ENCODE measurements at regions not wholly inside any gene's neighbourhood (a gene's known extent, or its start where the extent isn't known, plus 50 kb on each side); places are given as distances from the start of the nearest gene placed in this dataset.
"Not testable (repeated sequence)": the region's sequence is repeated elsewhere in the genome, so short reads cannot be mapped to it uniquely, and the experiment has no call there.

- DNase-seq, result no peak
Measured at GRCh38 chr12:107826276-107826675, 51.8 kb downstream of the ASCL4 start.

DNA sequence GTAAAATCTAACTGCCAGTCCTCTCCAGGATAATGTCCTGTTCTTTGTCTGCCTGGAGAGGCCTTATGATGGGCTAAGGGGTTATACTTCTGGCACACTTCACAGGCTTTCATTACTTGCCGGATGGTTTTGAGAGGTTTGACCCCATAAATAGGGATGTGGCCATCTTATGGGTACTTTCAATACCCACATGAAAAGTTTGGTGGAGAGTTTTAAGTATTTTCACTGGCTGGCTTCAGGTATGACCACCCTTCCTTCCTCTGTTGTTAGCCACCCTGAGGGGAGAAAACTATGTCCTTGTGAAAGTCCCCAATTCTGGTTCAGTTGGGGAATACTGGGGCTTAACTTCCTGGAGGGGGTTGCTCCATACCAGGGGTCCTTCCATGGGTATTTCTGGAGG lies 54.8 kb downstream of the ASCL4 start:
- no peak for DNase-seq

- no peak for DNase-seq
Measured at GRCh38 chr12:107832441-107832840, 57.9 kb downstream of the ASCL4 start.

DNA sequence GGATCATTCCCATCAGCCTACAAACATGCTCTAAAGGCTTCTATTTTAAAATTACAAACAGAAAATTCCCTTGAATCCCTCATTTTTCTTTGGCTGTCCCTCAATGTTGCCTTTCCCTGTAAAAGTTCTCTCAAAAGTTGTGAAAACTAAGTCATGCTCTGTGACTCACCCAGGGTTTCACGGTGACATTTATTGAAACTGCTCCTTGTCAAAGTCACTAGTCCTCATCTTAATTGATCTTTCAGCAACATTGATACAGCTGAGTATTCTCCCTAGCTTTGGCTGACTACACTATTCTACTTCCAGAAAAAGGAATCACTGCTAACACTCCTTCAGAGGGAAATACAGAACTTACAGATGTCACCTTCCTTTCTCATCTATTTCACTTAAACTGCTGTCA lies 65.7 kb downstream of the ASCL4 start:
- no peak for DNase-seq

DNA sequence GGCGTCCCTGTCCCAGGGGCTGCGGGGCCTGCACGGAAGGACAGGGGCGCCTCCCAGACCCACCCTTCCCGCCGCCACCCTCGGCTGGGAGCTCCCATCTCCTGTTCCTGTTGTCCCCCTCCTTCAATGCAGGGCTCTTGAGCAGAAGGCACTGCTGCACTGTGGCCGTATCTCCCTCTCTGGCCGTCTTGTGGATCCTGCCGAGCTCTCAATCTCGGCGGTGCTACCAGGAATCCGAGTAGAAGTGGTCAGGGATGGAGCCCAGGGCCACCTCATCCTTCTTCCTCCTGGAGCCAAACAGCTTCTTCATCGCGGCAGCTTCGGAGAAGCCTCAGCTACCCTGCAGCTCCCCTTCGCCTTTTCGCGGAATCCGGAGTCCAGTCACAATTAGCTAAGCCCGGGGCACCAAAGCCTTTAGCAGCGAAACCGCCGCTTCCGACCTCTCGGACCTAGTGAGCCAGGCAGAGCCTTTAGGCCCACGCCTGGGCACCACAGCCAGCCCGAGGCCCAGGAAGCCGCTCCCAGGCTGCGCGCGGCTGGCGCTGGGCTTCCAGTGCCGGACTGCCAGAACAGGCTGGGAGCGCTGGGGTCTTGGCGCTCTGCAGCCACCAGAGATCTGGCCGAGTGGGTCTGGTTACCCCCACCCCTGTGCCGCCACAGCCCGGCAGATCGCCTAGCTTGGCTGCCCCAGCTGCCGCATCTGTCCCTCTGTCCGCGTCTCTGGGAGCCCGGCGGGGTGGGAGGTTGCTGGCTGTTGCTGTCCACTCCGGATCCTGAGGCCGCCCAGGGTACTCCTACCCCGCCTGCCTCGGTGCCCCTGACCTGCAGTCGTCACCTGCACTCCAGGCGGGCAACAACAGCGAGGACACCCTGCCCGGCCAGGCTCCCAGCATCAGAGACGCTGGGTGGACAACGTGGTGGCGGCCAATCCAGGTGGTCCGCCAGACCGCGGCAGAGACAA lies 69.1 kb downstream of the ASCL4 start:
- no peak for DNase-seq

- no peak for DNase-seq
Measured at GRCh38 chr12:107844312-107844921, 69.9 kb downstream of the ASCL4 start.

DNA sequence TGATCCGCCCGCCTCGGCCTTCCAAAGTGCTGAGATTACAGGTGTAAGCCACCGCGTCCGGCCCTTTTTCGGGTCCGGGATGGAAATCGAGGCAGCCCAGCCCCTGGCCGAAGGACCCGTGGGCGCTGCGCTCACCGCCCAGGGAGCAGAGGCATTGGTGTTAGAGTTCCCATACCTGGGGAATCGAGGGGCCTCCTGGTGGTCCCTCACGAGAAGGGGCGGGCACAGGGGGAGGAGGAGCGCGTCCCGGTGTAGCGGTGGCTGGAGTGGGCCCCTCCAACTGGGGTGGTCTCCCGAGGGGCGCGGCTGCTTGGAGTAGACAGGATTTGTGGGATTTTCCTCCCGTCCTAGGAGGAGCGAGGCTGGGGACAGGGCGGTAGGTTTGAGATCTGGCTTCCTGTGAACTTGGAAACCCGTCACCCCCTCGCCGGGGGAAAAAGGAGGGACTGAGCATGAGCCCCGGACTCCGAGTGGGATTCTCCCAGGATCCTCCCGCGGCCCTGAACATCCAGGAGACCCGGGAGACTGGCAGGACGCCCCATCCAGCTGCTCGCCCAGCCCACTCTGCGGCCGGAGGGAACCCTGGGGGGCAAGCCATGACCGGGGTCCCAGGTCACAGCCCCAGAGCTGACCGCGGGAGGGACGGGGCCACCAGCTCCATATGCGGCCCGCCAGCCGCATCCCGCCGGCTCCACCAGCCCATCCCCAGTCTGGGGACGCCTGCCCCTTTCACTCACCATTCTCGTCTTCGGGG lies 70.9 kb downstream of the ASCL4 start:
- DNase-seq, result no peak

GRCh38 chr12:107845980-107846659 lies 71.6 kb downstream of the ASCL4 start:
- DNase-seq, result no peak

DNA sequence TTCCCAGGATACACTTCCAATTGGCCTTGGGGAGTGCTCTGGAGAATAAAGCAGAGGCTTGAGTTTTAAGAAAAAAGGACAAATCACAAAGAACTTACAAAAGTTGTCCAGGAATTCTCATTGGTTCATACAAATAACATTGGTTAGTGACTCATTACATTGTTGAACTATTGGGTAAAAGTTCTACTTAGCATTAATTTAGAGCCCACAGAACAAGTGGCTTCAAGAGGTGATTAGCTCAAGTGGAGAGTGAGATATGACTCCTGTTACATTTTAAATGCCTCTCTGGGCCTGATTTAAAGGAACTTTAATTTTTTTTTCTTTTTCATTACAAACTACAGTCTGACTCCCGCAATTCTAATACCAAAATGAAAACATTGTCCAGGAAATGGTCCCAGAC lies 72.9 kb downstream of the ASCL4 start:
- DNase-seq, result no peak

GRCh38 chr12:107847830-107848229 lies 73.3 kb downstream of the ASCL4 start:
- no peak for DNase-seq

DNA sequence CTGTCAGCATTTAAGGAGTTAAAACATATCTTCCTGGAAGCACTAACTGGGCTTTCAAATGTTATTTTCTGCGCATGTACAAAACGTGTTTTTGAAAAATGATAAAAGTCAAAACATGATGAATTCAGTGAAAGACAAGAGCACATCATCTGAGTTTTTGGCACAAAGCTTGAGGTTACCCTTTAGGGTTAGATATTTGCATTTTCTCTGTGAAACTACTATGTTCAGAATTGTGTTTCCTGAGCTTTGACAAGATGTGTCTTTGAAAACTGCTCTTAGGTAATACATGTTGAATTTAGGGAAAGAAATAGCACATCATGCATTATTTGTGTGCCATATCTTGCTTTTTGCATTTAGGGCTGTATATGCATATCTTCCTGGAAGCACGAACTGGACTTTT lies 79.0 kb downstream of the ASCL4 start:
- no peak for DNase-seq

DNA sequence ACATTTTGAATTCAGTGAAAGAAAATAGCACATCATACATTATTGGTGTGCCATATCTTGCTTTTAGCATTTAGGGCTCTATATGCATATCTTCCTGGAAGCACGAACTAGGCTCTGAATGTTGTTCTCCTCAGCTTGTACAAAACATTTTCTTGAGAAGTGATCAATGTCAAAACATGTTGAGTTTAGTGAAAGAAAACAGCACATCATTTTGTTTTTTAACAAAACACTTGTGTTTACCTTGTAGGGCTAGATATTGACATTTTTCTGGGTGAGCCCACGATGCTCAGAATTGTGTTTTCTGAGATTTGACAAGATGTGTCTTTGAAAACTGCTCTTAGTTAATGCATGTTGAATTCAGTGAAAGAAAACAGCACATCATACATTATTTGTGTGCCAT lies 81.0 kb downstream of the ASCL4 start:
- DNase-seq, result no peak

GRCh38 chr12:107856096-107856495 lies 81.6 kb downstream of the ASCL4 start:
- no peak for DNase-seq

GRCh38 chr12:107857191-107857590 lies 82.7 kb downstream of the ASCL4 start:
- DNase-seq, result no peak

DNA sequence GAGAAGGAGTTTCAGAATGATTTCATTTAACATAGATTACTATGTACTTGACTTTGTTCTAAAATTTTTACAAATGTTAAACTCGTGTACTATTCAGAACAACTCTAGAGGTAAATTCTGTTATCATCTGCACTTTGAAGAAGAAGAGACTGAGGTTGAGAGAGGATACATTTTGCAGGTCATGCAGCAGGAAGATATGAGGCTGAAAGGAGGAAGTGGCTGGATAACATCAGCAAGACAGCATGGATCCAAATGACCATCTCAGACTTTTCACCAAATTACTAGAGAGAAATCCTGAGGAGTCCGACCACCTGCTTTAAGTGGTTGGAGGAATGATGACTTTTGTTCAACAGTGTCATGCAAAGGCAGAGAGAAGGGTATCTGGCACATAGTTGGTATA lies 84.9 kb downstream of the ASCL4 start:
- DNase-seq, result no peak

DNA sequence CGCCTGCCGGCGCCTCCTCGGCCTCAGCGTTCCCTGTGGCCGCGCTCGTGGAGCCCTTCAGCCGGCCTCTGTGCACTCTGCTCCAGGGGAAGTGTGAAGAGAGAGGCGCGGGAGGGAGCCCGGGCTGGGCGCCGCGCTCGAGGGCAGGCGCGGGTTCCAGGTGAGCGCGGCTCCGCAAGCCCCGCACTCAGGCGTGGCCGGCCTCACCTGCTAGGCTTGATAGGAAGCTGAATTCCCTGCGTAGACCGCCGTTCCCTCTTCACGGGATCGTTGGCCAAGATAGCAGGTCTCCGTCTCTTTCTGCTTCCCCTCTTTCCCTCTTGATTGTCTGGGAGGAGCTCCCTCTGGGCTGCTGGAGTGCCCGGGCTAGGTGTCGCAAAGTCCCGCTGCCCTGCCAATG lies 89.7 kb downstream of the ASCL4 start:
- no peak for DNase-seq

- DNase-seq, result not testable (repeated sequence)
Measured at GRCh38 chr12:107864727-107865126, 90.2 kb downstream of the ASCL4 start.

DNA sequence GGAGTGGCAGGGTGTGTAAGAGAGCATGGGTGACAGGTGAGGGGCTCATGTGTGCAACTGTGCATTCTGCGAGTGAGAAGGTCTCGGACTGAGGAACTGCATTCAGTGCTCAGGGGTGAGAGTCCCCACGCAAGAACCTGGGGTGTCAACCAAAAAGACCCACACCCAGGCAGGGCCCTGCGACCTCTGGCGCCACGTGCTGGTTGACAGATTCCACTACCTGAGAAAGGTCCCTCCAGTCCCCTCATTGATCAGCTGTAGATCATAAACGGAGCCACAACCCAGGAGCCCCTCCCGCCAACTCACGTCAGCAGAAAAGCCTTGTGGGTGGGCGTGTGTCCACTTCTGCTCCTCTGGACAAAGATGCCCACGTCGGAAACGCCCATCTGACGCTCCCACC lies 98.7 kb downstream of the ASCL4 start:
- DNase-seq, result no peak

DNA sequence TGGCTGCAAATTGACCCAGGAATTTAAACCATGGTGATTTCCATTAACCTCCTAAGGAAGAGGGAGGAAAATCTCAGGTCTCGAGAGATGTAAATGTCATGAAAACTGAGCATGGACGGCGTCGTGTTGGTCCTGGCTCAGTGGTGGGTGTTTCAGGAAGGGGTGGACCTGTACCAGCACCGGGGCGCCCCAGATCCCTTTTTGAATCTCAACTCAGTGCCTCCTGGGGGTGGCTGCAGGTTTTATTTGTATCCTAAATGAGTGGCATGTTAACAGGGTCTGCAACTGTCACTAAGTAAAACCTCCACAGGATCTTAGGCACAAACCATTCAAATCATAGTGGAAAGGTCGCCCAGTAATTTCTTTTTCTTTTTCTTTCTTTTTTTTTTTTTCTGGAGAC lies 101.3 kb downstream of the ASCL4 start:
- no peak for DNase-seq

DNA sequence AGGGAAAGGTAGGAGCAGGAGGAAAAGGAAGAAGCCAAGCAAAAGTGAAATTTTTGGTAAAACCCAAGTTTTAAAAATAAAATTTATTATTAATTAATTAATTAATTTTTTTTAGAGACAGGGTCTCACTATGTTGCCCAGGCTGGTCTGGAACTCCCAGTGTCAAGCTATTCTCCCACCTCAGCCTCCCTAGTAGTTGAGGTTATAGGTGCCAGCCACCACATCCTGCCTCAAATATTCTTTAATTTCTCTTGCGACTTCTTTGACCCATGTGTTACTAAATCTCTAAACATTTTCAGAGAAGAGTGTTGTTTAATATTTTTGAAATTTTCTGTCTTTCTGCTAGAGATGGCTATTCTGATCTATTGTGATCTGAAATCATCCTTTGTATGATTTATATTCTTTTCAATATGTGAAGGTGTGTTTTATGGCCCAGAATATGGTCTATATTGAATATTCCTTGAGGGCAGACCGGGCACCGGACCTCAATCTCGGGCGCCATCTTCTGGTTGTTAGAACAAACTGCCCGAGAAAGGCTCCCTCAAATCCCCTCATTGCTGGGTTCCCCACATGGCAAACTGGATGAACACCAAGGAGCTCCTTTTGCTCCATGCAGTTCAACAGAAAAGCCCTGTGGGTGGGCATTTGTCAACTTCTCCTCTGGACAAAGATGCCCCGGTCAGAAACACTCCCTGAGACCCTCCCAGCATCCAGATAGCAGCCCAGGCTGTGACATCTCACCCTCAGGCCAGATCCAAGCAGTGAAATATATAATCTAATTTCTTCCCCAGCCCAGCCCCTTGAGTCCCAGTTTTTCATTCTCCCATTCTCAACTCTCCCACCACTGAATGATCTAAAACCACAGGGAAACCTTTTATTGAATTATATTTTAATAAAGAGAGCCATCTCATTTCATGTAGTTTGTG lies 110.5 kb downstream of the ASCL4 start:
- no peak for DNase-seq

GRCh38 chr12:107888789-107889188 lies 114.3 kb downstream of the ASCL4 start:
- DNase-seq, result no peak

GRCh38 chr12:107891967-107892366 lies 117.5 kb downstream of the ASCL4 start:
- DNase-seq, result no peak
